Globus pallidus (tissue), 1 donor: ENCODE measurements at regions not wholly inside any gene's neighbourhood (a gene's known extent, or its start where the extent isn't known, plus 50 kb on each side); places are given as distances from the start of the nearest gene placed in this dataset.
A peak's percentile ranks its signal among the peaks of the same experiment; 100 is the strongest.
"Not testable (repeated sequence)": the region's sequence is repeated elsewhere in the genome, so short reads cannot be mapped to it uniquely, and the experiment has no call there.

Source experiments
- DNase-seq: peaks from one replicate; pipeline ENCODE4 v3.0.0-alpha.2; 2015; ENCODE audit warnings: low spot score

GRCh38 chrX:101823236-101823635 is 108.6 kb downstream of the ZMAT1 start:
- DNase-seq, result no peak

DNA sequence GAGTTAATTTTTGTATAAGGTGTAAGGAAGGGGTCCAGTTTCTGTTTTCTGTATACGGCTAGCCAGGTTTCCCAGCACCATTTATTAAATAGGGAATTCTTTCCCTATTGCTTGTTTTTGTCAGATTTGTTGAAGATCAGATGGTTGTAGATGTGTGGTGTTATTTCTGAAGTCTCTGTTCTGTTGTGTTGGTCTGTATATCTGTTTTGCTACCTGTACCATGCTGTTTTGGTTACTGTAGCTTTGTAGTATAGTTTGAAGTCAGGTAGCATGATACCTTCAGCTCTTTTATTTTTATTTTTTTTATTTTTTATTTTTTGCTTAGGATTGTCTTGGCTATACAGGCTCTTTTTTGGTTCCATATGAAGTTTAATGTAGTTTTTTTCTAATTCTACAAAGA is 114.1 kb downstream of the ZMAT1 start:
- not testable (repeated sequence) for DNase-seq

DNA sequence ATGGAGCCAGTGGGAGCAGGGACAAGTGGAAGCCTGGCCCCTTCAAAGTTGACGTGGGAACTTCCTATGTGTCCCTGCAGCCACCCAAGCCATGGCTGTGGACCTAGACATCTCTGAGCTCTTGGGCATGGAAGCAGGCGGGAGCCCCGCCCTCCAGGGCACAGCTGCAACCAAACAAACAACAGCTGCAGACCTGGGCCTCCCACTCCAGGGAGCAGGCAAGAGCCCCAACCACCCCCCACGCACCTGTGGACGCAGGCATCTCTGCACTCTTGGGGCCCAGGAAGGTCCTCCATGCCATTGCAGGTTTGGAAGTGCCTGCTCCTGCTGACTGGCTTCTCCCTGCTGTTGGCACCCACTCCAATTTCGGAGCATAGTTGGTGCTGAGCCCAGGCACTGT is 118.6 kb downstream of the ZMAT1 start:
- no peak for DNase-seq

DNA sequence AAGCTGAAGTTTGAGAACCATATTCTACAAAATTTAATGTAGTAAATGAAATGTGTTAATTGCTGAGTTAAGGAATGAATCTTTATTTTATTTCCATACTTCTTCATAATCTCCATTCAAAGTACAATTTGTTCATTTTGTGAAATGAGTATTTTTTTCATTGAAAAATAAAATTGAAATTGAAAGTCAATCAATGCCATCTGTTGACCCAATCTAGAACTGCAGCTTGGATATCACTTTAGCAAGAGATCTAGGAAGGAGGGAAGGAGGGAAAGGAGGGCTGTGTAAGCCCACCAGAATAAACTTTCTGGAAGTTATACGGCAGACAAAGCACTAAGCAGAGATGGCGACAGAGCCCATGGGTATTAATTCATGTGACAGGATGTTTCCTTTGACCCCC is 128.4 kb downstream of the ZMAT1 start:
- DNase-seq, result peak; percentile 11

DNA sequence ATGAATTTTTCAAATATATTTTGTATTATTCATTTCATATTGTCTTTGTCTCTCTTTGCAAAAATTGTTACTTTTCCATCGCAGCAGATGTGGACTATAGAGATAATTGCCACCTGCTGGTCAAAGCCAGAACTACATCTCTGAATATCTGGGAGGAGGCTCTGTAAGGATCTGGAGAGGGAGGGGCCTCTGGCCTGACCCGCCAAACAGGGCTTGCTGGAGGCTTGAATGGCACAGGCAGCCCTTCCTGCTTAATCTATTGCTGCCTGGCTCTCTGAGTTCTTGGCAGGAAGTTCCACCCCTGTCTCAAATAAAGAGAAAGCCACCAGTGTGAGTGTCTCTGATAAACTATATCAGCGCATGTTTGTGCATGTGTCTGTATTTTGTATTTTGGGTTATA is 132.4 kb downstream of the ZMAT1 start:
- DNase-seq, result peak; percentile 83

DNA sequence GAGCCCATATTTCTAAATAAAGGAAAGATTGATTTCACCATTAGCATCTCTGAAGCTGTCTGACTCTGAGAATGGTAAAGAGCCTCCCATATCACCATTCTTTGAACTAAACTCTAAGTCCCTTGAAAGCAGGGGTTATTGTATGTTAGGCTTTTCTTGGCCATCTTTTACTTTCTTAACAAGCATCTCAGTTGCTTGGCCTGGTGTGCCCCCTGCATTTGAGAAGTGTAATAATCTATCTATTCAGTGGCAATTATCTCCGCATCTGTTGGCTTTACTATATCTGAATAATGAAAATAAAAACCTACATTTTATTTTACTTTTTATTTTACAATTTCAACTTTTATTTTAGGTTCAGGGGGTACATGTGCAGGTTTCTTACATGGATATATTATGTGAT is 128.3 kb upstream of the ARMCX2 start:
- no peak for DNase-seq

- no peak for DNase-seq
Measured at GRCh38 chrX:101785142-101785541, 125.5 kb upstream of the ARMCX2 start.

DNA sequence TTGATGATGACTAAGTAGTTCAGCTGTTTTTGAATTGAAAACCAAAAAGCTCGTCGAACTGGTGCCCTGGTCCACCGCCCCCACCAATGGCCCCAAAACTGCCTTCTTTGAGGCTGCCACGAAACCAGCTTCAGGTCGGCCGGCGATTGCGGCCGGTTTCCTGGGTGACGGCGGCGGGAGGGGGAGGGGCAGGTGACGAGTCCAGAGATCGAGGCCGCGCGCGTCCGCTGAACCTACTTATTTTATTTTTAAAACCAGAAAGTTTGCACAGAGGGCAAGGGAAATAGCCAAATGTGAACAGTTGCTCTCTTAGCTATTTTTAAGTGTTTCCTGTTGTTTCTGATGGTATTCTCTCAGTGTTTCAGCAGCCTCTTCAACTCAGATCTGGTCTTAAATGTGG is 120.8 kb upstream of the ARMCX2 start:
- DNase-seq, result not testable (repeated sequence)

- no peak for DNase-seq
Measured at GRCh38 chrX:101774340-101774739, 114.7 kb upstream of the ARMCX2 start.

- DNase-seq, result no peak
Measured at GRCh38 chrX:101764538-101764937, 104.9 kb upstream of the ARMCX2 start.

- DNase-seq, result peak; percentile 20
Measured at GRCh38 chrX:101759000-101759399, 99.3 kb upstream of the ARMCX2 start.

DNA sequence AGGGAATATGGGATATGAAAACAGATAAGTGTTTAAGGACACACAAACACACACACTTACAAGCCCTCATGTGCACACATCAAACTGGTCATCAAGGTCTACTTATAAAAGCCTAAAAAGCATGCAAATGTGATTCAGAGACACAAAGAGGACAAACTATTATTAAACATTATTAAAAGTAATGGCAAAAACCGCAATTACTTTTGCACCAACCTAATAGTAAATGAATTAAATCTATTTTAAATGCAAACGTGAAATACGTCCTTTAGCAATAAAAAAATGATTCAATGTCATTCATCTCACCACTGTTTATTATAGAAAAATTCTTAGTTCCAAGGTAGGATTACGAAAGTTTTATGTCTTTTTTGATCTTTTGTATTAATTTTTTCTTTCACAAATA is 91.1 kb upstream of the ARMCX2 start:
- DNase-seq, result no peak

DNA sequence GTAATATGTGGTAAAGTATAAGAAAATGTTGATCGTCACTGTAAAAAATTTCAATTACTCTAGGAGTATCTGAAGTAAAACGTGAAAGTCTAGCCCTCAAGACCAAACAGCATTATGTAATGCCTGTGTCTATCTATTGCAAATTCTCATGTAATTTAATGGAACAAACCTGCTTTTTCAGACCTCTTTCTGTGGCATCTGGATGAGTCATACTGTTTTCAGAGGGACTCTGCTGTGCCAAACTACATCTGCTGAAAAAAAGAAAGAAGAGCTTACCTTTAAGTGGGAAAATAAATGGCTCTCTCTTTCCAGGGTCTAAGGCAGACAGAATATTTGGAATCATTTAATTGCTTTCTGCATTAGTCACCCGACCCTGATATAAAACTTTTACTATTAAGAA is 89.8 kb upstream of the ARMCX2 start:
- DNase-seq, result no peak

- no peak for DNase-seq
Measured at GRCh38 chrX:101745046-101745445, 85.4 kb upstream of the ARMCX2 start.

DNA sequence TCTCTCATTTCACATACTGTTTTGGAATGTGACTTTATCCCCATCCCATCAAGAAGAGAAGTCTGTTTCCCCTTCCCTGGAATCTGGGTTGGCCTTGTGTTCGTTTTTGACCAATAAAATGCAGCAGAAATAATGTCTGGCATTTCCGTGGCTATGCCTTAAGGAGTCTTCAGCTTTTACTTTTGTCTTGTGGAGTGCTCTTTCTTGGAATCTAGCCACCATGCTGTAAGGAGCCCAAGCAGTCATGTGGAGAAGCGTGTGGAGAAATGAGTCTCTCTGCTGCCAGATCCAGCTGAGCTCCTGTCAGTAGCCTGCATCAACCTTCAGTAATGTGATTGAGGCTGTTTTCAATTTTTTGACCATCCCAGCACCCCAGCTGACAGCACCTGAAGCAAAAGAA is 84.4 kb upstream of the ARMCX2 start:
- no peak for DNase-seq

- DNase-seq, result no peak
Measured at GRCh38 chrX:101740642-101741041, 81.0 kb upstream of the ARMCX2 start.

- DNase-seq, result not testable (repeated sequence)
Measured at GRCh38 chrX:101738867-101739266, 79.2 kb upstream of the ARMCX2 start.

- DNase-seq, result not testable (repeated sequence)
Measured at GRCh38 chrX:101738411-101738810, 78.8 kb upstream of the ARMCX2 start.

DNA sequence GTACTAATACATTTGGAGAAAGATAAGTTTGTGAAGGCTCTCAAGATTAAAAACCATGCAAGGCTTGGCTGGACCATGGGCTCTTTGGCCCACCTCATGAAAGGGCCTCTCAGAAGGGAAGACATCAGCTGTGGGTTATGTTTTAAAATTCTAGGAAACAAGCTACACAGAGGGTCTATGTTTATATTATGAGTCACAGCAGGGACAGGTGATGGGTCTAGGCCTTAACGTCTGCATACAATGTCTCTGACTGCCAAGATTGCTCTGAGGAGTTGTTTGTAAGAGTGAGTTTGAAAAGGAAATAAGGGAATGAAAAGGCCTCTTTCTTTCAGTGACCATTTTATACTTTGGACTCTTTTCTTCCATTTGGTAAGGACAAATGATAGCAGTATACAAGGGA is 77.0 kb upstream of the ARMCX2 start:
- no peak for DNase-seq

- no peak for DNase-seq
Measured at GRCh38 chrX:101732870-101733269, 73.2 kb upstream of the ARMCX2 start.

DNA sequence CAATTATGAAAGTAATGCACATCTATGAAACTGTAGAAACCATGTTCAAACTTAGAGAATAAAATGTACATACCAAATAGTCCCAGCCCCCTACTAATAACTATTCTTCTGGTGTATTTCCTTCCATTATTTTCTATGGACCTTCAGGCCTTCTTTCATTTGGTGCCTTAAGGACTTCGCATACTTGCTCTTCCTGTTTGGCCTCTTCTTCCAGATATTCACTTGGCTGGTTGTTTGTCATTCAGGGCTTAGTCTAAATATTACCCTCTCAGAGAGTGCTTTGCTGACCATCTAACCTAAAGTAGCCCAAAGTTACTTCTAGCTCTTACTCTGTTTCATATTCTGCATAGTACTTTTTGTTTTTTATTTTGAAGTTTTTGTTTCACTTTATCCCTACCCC is 70.3 kb upstream of the ARMCX2 start:
- DNase-seq, result no peak
